NCI-H510A (cell line): ENCODE measurements at regions not wholly inside any gene's neighbourhood (a gene's known extent, or its start where the extent isn't known, plus 50 kb on each side); places are given as distances from the start of the nearest gene placed in this dataset.
A peak's percentile ranks its signal among the peaks of the same experiment; 100 is the strongest.

Source experiments
- DNase-seq: peaks from one replicate; lab custom pipeline; 2025; lab: John Stamatoyannopoulos, UW

DNA sequence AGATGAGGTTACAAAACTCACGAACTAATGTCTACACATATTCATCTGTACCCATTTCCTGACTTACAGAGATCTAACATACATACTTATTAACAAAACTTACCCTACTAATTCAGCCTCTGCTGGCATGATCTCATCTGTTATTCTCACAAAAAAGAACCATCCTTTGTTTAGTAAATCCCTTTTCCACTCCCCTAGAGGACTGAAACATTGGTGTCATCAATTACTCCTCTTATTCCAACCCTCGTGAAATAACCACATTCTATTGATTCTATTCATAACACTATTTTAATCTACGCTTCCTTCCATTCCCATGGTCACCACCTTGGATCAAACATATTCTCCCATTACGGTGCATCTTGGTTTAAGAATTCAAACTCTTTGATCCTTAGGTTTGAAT lies 505.9 kb downstream of the SI start:
- no peak for DNase-seq

DNA sequence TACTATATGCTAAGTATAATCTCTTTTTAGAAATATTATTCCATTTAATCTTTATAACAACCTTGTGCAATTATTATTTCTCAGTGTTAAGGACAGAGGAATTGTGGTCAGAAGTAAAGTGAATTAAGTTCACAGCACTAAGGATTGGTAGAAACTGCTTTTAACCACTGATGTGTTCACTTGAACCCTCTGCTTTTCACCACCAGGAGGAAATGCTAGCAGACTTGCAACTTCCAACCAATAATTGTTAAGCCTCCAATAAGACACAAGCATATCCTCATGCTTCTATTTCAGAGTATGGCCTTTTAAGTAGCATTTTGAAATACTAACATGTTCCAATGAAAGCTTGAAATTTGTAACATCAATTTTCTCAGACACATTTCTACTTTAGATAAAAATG lies 527.4 kb downstream of the SI start:
- DNase-seq, result no peak

GRCh38 chr3:164539215-164539614 lies 539.1 kb downstream of the SI start:
- no peak for DNase-seq

- DNase-seq, result no peak
These were observed 540.8 kb downstream of the SI start for GRCh38 chr3:164537485-164537884.

DNA sequence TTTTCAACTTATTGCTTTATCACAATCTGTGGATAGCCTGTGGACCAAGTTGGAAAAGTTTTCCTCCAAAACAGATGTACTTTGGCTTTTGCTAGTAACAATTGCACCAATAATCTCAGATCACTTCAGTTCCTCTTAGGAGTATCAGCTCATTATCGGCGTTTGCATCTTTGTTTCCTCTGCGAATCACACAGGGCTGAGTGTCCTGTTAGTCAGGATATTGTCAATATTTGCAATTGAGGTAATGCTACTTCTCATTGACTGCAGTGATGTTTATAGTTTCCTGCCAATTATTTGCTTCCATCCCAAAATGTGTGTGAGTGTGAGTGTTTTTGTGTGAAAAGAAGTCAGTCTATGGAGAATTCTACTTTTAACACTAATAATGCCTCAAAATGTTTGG lies 545.0 kb downstream of the SI start:
- peak; percentile 10 for DNase-seq

DNA sequence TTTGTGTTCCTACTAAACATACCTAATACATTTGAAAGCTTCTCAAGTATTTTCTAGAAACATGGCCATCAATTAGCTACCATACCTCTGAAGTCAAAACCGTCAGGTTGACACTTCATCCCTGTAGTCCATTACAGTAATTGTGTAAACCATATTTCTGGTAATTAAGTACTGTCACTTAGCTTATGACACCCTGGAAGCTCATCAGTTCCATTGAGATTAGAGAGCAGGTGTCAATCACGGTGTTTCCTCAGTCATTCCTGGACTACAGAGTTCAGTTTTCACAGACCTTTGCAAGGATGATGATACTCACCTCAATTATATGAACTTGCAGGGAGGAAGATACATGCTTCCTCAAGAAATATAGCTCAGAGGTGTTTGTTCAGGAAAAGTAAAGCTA lies 552.0 kb downstream of the SI start:
- DNase-seq, result no peak

DNA sequence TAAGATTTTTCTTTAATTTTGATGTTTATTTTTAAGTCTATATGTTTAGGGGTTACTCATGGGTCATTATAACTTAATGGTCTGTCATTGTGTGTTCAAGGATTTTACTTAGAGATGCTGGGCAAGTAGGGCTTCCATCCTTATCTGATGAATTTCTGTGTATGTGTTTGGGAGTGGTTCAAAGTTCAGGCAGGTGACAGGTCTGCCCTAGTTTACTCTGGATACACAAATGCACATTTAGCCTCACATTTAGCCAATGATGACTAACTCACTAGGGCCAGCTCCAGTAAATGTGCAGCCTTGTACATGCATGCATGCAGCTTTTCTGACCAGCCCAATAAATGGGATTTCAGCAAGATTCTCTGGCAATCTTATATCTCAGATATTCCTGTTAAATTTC lies 554.1 kb downstream of the SI start:
- no peak for DNase-seq

GRCh38 chr3:164522073-164522763 lies 556.1 kb downstream of the SI start:
- DNase-seq, result no peak

GRCh38 chr3:164521644-164522043 lies 556.7 kb downstream of the SI start:
- no peak for DNase-seq

DNA sequence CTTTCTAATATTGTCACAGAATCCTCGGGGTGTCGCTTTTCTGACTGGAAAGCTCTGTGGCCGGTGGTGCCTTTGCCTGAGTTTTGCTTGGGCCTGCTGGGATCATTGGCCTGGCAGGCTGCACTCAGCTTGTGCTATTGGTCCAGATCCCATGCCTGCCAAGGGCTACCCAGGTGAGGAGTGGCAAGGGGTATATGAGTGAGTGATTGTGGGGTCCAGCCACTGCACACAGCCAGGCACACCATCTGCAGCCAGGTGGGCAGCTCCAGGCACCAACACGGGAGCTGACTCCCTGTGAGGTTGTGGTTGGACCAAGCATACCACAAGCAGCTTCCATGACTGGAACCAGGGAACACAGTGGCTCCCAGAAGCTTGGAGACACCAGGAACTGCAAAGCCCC lies 557.2 kb downstream of the SI start:
- no peak for DNase-seq

GRCh38 chr3:164515256-164515655 lies 563.0 kb downstream of the SI start:
- DNase-seq, result no peak

GRCh38 chr3:164514576-164514975 lies 563.7 kb downstream of the SI start:
- no peak for DNase-seq

DNA sequence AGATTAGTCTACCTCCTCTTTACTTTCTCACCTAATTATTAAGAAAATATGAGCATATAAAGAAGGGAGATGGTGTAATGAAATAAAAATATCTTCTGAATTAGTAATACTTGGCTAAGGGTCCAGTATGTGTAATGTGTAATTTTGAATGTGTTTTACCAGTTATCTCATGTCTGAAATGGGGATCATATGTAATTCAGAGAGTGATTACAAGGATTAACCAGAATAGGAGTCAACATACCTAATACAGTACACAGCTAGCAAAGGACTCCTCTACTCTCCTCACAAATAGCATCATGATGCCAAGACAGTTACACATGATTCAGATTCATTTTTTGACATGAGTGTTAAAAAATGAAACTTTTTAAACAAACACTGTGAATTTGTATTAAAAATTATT lies 570.4 kb downstream of the SI start:
- no peak for DNase-seq

- DNase-seq, result no peak
These were observed 579.4 kb downstream of the SI start for GRCh38 chr3:164498917-164499316.

- DNase-seq, result no peak
These were observed 589.4 kb downstream of the SI start for GRCh38 chr3:164488893-164489292.

DNA sequence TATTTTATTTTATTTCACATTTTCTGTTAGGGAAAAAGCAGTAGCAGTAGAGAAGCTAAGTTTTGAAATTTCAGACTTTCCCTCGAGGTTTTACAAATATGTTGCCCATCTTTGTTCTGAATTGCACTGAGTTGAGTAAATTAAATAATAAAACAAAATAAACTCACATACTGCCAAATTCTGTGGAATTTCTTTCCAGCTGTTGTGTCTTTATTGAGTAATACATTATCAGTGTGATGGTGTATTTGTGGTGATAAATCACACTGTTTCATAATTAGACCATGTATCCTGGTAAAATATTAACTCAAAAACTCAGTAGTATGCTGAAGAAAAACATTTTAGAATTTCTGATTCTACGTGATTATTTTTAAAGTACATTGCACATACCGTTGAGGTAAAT lies 592.1 kb downstream of the SI start:
- DNase-seq, result no peak

- no peak for DNase-seq
These were observed 598.3 kb downstream of the SI start for GRCh38 chr3:164479978-164480377.

- DNase-seq, result no peak
These were observed 598.9 kb downstream of the SI start for GRCh38 chr3:164479406-164479805.

GRCh38 chr3:164478323-164478722 lies 600.0 kb downstream of the SI start:
- DNase-seq, result no peak

GRCh38 chr3:164477403-164477802 lies 600.9 kb downstream of the SI start:
- no peak for DNase-seq

DNA sequence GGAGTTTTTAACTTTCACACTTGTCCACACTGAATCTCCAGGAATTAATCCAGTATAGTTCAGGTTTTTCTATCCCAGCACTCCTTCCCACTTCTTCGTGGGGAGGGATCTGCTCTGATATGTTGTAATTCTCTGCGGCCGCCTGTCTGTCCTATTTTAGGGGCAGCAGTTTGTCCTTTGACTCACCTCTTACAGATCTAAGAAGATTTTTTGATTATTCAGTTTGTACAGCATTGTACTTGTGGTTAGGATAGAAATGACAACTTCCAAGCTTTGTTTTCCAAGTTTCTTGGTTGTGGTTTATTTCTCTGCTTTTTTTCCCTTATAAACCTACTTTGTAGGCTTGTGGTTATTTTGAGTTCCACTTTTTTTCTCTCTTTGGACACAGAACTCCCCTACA lies 601.7 kb downstream of the SI start:
- DNase-seq, result no peak

GRCh38 chr3:164470471-164470870 lies 607.8 kb downstream of the SI start:
- no peak for DNase-seq

GRCh38 chr3:164468055-164468454 lies 610.2 kb downstream of the SI start:
- DNase-seq, result no peak

GRCh38 chr3:164467007-164467406 lies 611.3 kb downstream of the SI start:
- DNase-seq, result no peak

DNA sequence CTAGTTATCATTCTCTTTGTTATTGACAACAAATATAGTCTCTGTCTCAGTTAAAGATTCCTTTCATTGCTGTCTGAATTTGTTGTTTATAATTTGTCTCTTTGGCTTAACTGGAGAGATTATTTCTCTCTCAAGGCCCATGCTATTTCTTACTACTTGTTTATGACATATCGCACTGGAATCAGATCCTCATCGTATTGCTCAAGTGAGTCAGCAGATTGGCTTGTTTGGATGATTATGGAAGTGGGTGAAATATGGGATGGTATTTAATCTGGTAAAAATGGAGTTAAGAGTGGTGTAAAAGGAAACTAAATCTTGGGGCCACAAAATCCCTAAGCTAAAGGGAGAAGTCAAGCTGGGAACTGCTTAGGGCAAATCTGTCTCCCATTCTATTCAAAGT lies 613.1 kb downstream of the SI start:
- DNase-seq, result no peak
